OCI-LY1 (cell line): ENCODE measurements at regions not wholly inside any gene's neighbourhood (a gene's known extent, or its start where the extent isn't known, plus 50 kb on each side); places are given as distances from the start of the nearest gene placed in this dataset.

ENCODE experiments used
- EZH2 ChIP-seq: fragments of 200-600 bp; sonication (generic), shearing (Covaris generic); IDR thresholded peaks from 2 replicates; pipeline ENCODE4 v1.8.0; 2017; ENCODE audit warnings: borderline replicate concordance, mixed run types, mild to moderate bottlenecking, antibody characterized with exemption, low read length, moderate library complexity, mixed read lengths
- TF ChIP-seq, protein P1 (sequence below): fragments of 200-600 bp; sonication (generic), shearing (Covaris generic); IDR thresholded peaks from 2 replicates; pipeline ENCODE4 v1.5.1; 2017; ENCODE audit warnings: mild to moderate bottlenecking, antibody characterized with exemption, low read length, moderate library complexity, mixed read lengths

DNA sequence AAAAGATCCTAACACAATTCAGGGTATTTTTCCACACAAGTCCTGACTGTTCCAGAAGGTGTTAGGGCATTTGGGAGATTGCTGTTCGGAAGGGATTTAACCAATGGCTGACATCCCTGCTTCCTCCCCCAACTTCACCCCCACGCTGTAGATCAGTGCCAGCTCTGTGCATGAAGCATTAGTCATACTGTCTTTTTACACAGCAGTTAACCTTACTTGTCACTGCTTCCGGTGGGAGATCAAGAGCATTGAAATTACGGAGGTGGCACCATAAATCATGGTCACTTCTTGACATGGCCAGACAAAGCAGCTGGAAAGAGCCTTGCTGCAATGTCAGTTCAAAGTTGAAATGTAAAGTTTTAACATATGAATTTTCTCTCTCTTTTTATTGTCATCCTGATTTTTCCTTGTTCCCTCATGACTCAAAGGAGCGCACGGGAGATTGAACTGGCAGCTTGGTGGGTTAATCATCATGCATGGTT is 70.2 kb downstream of the HRH4 start:
- TF ChIP-seq, protein P1, sequence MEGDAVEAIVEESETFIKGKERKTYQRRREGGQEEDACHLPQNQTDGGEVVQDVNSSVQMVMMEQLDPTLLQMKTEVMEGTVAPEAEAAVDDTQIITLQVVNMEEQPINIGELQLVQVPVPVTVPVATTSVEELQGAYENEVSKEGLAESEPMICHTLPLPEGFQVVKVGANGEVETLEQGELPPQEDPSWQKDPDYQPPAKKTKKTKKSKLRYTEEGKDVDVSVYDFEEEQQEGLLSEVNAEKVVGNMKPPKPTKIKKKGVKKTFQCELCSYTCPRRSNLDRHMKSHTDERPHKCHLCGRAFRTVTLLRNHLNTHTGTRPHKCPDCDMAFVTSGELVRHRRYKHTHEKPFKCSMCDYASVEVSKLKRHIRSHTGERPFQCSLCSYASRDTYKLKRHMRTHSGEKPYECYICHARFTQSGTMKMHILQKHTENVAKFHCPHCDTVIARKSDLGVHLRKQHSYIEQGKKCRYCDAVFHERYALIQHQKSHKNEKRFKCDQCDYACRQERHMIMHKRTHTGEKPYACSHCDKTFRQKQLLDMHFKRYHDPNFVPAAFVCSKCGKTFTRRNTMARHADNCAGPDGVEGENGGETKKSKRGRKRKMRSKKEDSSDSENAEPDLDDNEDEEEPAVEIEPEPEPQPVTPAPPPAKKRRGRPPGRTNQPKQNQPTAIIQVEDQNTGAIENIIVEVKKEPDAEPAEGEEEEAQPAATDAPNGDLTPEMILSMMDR, result no peak
- TF ChIP-seq EZH2, result no peak
